ENCODE measurements at regions not wholly inside any gene's neighbourhood (a gene's known extent, or its start where the extent isn't known, plus 50 kb on each side); places are given as distances from the start of the nearest gene placed in this dataset.

- TF ChIP-seq SIN3A (IDR thresholded peaks at IDR 0.05; ENCODE audit: borderline replicate concordance, insufficient read depth, low read length), result no peak
- TF ChIP-seq TAF1 (IDR thresholded peaks at IDR 0.05; ENCODE audit: borderline replicate concordance, insufficient read depth, low read length), result no peak
- no peak for TF ChIP-seq POLR2AphosphoS5 (IDR thresholded peaks at IDR 0.05; ENCODE audit: low read depth, low read length)
- TF ChIP-seq REST (IDR thresholded peaks at IDR 0.05; ENCODE audit: insufficient read depth in 1 of 2, low read depth in 2 of 2, low read length in 2 of 2), result no peak
- no peak for TF ChIP-seq FOXP2 (optimal IDR thresholded peaks at IDR 0.05; ENCODE audit: borderline replicate concordance, extremely low read depth, extremely low read length, insufficient read depth)
Observed at GRCh38 chr1:59146056-59146455, 150.8 kb upstream of the FGGY start.

GRCh38 chr1:59146651-59147358 is 150.1 kb upstream of the FGGY start:
- no peak for TF ChIP-seq REST (IDR thresholded peaks at IDR 0.05; ENCODE audit: insufficient read depth in 1 of 2, low read depth in 2 of 2, low read length in 2 of 2)
- no peak for TF ChIP-seq POLR2AphosphoS5 (IDR thresholded peaks at IDR 0.05; ENCODE audit: low read depth, low read length)
- no peak for TF ChIP-seq FOXP2 (optimal IDR thresholded peaks at IDR 0.05; ENCODE audit: borderline replicate concordance, extremely low read depth, extremely low read length, insufficient read depth)
- TF ChIP-seq TAF1 (IDR thresholded peaks at IDR 0.05; ENCODE audit: borderline replicate concordance, insufficient read depth, low read length), result no peak
- no peak for TF ChIP-seq SIN3A (IDR thresholded peaks at IDR 0.05; ENCODE audit: borderline replicate concordance, insufficient read depth, low read length)

GRCh38 chr1:59149435-59149834 is 147.5 kb upstream of the FGGY start:
- TF ChIP-seq FOXP2 (optimal IDR thresholded peaks at IDR 0.05; ENCODE audit: borderline replicate concordance, extremely low read depth, extremely low read length, insufficient read depth), result no peak
- no peak for TF ChIP-seq SIN3A (IDR thresholded peaks at IDR 0.05; ENCODE audit: borderline replicate concordance, insufficient read depth, low read length)
- TF ChIP-seq REST (IDR thresholded peaks at IDR 0.05; ENCODE audit: insufficient read depth in 1 of 2, low read depth in 2 of 2, low read length in 2 of 2), result no peak
- TF ChIP-seq POLR2AphosphoS5 (IDR thresholded peaks at IDR 0.05; ENCODE audit: low read depth, low read length), result no peak
- TF ChIP-seq TAF1 (IDR thresholded peaks at IDR 0.05; ENCODE audit: borderline replicate concordance, insufficient read depth, low read length), result no peak

- no peak for TF ChIP-seq SIN3A (IDR thresholded peaks at IDR 0.05; ENCODE audit: borderline replicate concordance, insufficient read depth, low read length)
- no peak for TF ChIP-seq REST (IDR thresholded peaks at IDR 0.05; ENCODE audit: insufficient read depth in 1 of 2, low read depth in 2 of 2, low read length in 2 of 2)
- no peak for TF ChIP-seq FOXP2 (optimal IDR thresholded peaks at IDR 0.05; ENCODE audit: borderline replicate concordance, extremely low read depth, extremely low read length, insufficient read depth)
- TF ChIP-seq TAF1 (IDR thresholded peaks at IDR 0.05; ENCODE audit: borderline replicate concordance, insufficient read depth, low read length), result no peak
- no peak for TF ChIP-seq POLR2AphosphoS5 (IDR thresholded peaks at IDR 0.05; ENCODE audit: low read depth, low read length)
Observed at GRCh38 chr1:59150577-59151386, 146.1 kb upstream of the FGGY start.

All from PFSK-1 (cell line).